Ishikawa (cell line): ENCODE measurements at regions not wholly inside any gene's neighbourhood (a gene's known extent, or its start where the extent isn't known, plus 50 kb on each side); places are given as distances from the start of the nearest gene placed in this dataset.

Source experiments
- CEBPB ChIP-seq: IDR thresholded peaks from 2 replicates; pipeline ENCODE4 v1.6.1; 2012
- CREB1 ChIP-seq: IDR thresholded peaks from 2 replicates; pipeline ENCODE4 v1.6.1; 2012; ENCODE audit warnings: low read depth
- EGR1 ChIP-seq: IDR thresholded peaks from 2 replicates; pipeline ENCODE4 v1.6.1; 2012
- EP300 ChIP-seq: IDR thresholded peaks from 2 replicates; pipeline ENCODE4 v1.6.1; 2012; ENCODE audit warnings: borderline replicate concordance
- FOXM1 ChIP-seq: IDR thresholded peaks from 2 replicates; pipeline ENCODE4 v1.6.1; 2012; ENCODE audit warnings: low read depth, borderline replicate concordance
- MAX ChIP-seq: IDR thresholded peaks from 2 replicates; pipeline ENCODE4 v1.6.1; 2012
- NFIC ChIP-seq: IDR thresholded peaks from 2 replicates; pipeline ENCODE4 v1.6.1; 2012
- RAD21 ChIP-seq: IDR thresholded peaks from 2 replicates; pipeline ENCODE4 v1.6.1; 2012; ENCODE audit warnings: low read depth
- REST ChIP-seq: IDR thresholded peaks from 2 replicates; pipeline ENCODE4 v1.6.1; 2012; ENCODE audit warnings: low read depth, mild to moderate bottlenecking
- TAF1 ChIP-seq: IDR thresholded peaks from 2 replicates; pipeline ENCODE4 v1.6.1; 2012; ENCODE audit warnings: low read depth, mild to moderate bottlenecking
- TCF12 ChIP-seq: IDR thresholded peaks from 2 replicates; pipeline ENCODE4 v1.6.1; 2012; ENCODE audit warnings: low read depth
- TEAD4 ChIP-seq: IDR thresholded peaks from 2 replicates; pipeline ENCODE4 v1.6.1; 2012
- USF1 ChIP-seq: IDR thresholded peaks from 2 replicates; pipeline ENCODE4 v1.6.1; 2012
- YY1 ChIP-seq: IDR thresholded peaks from 2 replicates; pipeline ENCODE4 v1.6.1; 2012; ENCODE audit warnings: low read depth
- ZBTB7A ChIP-seq: IDR thresholded peaks from 2 replicates; pipeline ENCODE4 v1.6.1; 2012; ENCODE audit warnings: low read depth

GRCh38 chr14:62501021-62501750 is 544.1 kb downstream of the KCNH5 start:
- TF ChIP-seq MAX = no peak
- no peak for TF ChIP-seq FOXM1
- TF ChIP-seq REST = no peak
- no peak for TF ChIP-seq TCF12
- no peak for TF ChIP-seq CEBPB
- no peak for TF ChIP-seq YY1
- TF ChIP-seq EP300 = no peak
- TF ChIP-seq CREB1 = no peak
- no peak for TF ChIP-seq TAF1
- no peak for TF ChIP-seq NFIC
- no peak for TF ChIP-seq TEAD4

GRCh38 chr14:62505045-62505444 is 540.2 kb downstream of the KCNH5 start:
- TF ChIP-seq FOXM1 = no peak
- no peak for TF ChIP-seq CREB1
- no peak for TF ChIP-seq EGR1

GRCh38 chr14:62528296-62528695 is 517.0 kb downstream of the KCNH5 start:
- no peak for TF ChIP-seq USF1
- TF ChIP-seq EGR1 = no peak
- no peak for TF ChIP-seq FOXM1
- TF ChIP-seq YY1 = no peak
- TF ChIP-seq RAD21 = no peak
- no peak for TF ChIP-seq REST
- TF ChIP-seq ZBTB7A = no peak
- no peak for TF ChIP-seq EP300
- no peak for TF ChIP-seq TEAD4
- no peak for TF ChIP-seq MAX
- TF ChIP-seq CEBPB = no peak
- no peak for TF ChIP-seq TAF1

- no peak for TF ChIP-seq TCF12
- no peak for TF ChIP-seq EP300
- TF ChIP-seq CEBPB = no peak
- no peak for TF ChIP-seq FOXM1
- TF ChIP-seq USF1 = no peak
- TF ChIP-seq CREB1 = no peak
- no peak for TF ChIP-seq TEAD4
- TF ChIP-seq MAX = no peak
- TF ChIP-seq NFIC = no peak
- no peak for TF ChIP-seq EGR1
- TF ChIP-seq REST = no peak
- TF ChIP-seq RAD21 = no peak
- no peak for TF ChIP-seq YY1
Observed at GRCh38 chr14:62532181-62532580, 513.1 kb downstream of the KCNH5 start.

GRCh38 chr14:62546862-62547474 is 498.3 kb downstream of the KCNH5 start:
- TF ChIP-seq EGR1 = no peak
- TF ChIP-seq RAD21 = no peak
- no peak for TF ChIP-seq YY1
- TF ChIP-seq EP300 = no peak
- no peak for TF ChIP-seq CREB1
- no peak for TF ChIP-seq TCF12
- TF ChIP-seq ZBTB7A = no peak
- TF ChIP-seq USF1 = no peak
- TF ChIP-seq REST = no peak
- no peak for TF ChIP-seq CEBPB
- TF ChIP-seq FOXM1 = no peak
- no peak for TF ChIP-seq TEAD4
- TF ChIP-seq NFIC = no peak
